HEK293T (cell line): ENCODE measurements at regions not wholly inside any gene's neighbourhood (a gene's known extent, or its start where the extent isn't known, plus 50 kb on each side); places are given as distances from the start of the nearest gene placed in this dataset.

Experiments
- CTCF ChIA-PET: fragments of 350-600 bp; formaldehyde crosslinking; extraction: SDS; loops from one replicate; lab custom pipeline; 2021; ENCODE audit warnings: antibody characterized with exemption, inconsistent platforms; lab: Yijun Ruan, JAX
- POLR2A ChIA-PET: fragments of 350-600 bp; formaldehyde crosslinking; extraction: SDS; loops from one replicate; lab custom pipeline; 2020; ENCODE audit warnings: antibody characterized with exemption, inconsistent platforms; lab: Yijun Ruan, JAX
- DNase-seq: peaks from one replicate; pipeline ENCODE4 v3.0.0; 2012; ENCODE audit warnings: mixed read lengths; ENCODE audit errors: extremely low spot score
- ARNT ChIP-seq: fragments of 450-650 bp; IDR thresholded peaks from 2 replicates; pipeline ENCODE4 v1.6.1; 2017; ENCODE audit warnings: mild to moderate bottlenecking
- BHLHE40 ChIP-seq: fragments of 450-650 bp; IDR thresholded peaks from 2 replicates; pipeline ENCODE4 v1.6.1; 2016; ENCODE audit warnings: mild to moderate bottlenecking, moderate library complexity, borderline replicate concordance
- CTBP1 ChIP-seq: fragments of 450-650 bp; IDR thresholded peaks from 2 replicates; pipeline ENCODE4 v1.6.1; 2016; ENCODE audit warnings: borderline replicate concordance
- ELF4 ChIP-seq: fragments of 450-650 bp; IDR thresholded peaks from 2 replicates; pipeline ENCODE4 v1.6.1; 2017; ENCODE audit warnings: antibody characterized with exemption
- FOXA1 ChIP-seq: fragments of 450-650 bp; IDR thresholded peaks from 2 replicates; pipeline ENCODE4 v1.6.1; 2016; ENCODE audit warnings: mild to moderate bottlenecking
- FOXK2 ChIP-seq: fragments of 450-650 bp; IDR thresholded peaks from 2 replicates; pipeline ENCODE4 v1.6.1; 2016; ENCODE audit warnings: mild to moderate bottlenecking
- FOXM1 ChIP-seq: fragments of 450-650 bp; IDR thresholded peaks from 2 replicates; pipeline ENCODE4 v1.6.1; 2017; ENCODE audit warnings: mild to moderate bottlenecking, borderline replicate concordance
- HDGF ChIP-seq: fragments of 450-650 bp; IDR thresholded peaks from 2 replicates; pipeline ENCODE4 v1.6.1; 2017; ENCODE audit warnings: antibody characterized with exemption, borderline replicate concordance
- L3MBTL2 ChIP-seq: fragments of 450-650 bp; conservative IDR thresholded peaks from 2 replicates; pipeline ENCODE4 v1.6.1; 2016; ENCODE audit warnings: mild to moderate bottlenecking
- LEF1 ChIP-seq: fragments of 450-650 bp; IDR thresholded peaks from 2 replicates; pipeline ENCODE4 v1.6.1; 2017; ENCODE audit warnings: mild to moderate bottlenecking, borderline replicate concordance
- NFRKB ChIP-seq: fragments of 450-650 bp; IDR thresholded peaks from 2 replicates; pipeline ENCODE4 v1.6.1; 2016; ENCODE audit warnings: mild to moderate bottlenecking, moderate library complexity
- SP1 ChIP-seq: fragments of 450-650 bp; IDR thresholded peaks from 2 replicates; pipeline ENCODE4 v1.6.1; 2017
- SUZ12 ChIP-seq: fragments of 450-650 bp; IDR thresholded peaks from 2 replicates; pipeline ENCODE4 v1.6.1; 2016; ENCODE audit warnings: mild to moderate bottlenecking
- TARDBP ChIP-seq: fragments of 450-650 bp; IDR thresholded peaks from 2 replicates; pipeline ENCODE4 v1.6.1; 2016
- ZNF384 ChIP-seq: fragments of 450-650 bp; IDR thresholded peaks from 2 replicates; pipeline ENCODE4 v1.6.1; 2016
- TF ChIP-seq, protein P1 (sequence below): fragments of 450-650 bp; IDR thresholded peaks from 2 replicates; pipeline ENCODE4 v1.6.1; 2016

DNA sequence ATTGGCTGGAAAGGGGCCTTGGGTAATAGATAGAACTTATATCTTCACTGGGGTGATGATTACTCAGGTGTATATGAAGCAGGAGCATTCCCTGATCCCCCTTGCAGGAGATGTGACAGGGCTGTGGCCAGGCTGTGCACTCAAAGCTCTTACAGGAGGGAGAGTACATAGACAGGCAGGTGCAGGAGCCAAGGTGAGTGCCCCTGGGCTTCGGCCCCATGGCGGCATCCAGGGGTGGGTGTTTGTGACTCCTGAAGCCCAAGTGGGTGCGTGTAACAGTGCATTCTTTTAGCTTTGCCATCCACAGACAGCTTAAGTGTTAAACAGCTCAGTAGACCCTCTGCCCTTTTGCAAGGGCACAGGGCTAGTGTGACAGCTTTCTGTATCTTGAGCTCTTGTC lies 236.6 kb upstream of the GPR149 start:
- ChIA-PET CTCF (no interaction called here), POLR2A (no interaction called here)
- TF ChIP-seq SP1, result no peak
- no peak for TF ChIP-seq ARNT
- no peak for TF ChIP-seq FOXA1
- no peak for TF ChIP-seq BHLHE40
- no peak for TF ChIP-seq NFRKB
- no peak for TF ChIP-seq SUZ12
- no peak for TF ChIP-seq TARDBP
- no peak for TF ChIP-seq LEF1
- no peak for TF ChIP-seq HDGF
- TF ChIP-seq ELF4, result no peak
- no peak for TF ChIP-seq CTBP1
- no peak for TF ChIP-seq FOXM1
- TF ChIP-seq FOXK2, result no peak
- TF ChIP-seq, protein P1, sequence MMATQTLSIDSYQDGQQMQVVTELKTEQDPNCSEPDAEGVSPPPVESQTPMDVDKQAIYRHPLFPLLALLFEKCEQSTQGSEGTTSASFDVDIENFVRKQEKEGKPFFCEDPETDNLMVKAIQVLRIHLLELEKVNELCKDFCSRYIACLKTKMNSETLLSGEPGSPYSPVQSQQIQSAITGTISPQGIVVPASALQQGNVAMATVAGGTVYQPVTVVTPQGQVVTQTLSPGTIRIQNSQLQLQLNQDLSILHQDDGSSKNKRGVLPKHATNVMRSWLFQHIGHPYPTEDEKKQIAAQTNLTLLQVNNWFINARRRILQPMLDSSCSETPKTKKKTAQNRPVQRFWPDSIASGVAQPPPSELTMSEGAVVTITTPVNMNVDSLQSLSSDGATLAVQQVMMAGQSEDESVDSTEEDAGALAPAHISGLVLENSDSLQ, result no peak
- no peak for TF ChIP-seq L3MBTL2
- TF ChIP-seq ZNF384, result no peak
- no peak for DNase-seq

DNA sequence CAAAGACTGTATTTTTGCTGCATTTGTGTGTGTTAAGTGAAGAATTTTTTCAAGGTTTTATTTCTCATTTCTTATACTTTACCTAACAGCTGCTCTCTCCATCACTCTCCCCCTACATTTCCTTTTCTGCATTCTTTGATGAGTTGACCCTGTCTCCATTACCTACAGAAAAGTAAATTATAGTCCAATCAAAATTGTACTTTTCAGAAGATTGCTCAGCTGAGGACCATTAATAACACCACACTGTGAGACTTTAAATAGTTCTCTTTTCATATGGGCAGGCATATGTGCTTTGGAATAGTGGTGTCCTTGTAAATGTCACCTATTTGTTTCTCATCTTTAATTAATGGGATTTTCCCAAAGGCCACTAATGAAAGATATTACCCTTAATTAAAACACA lies 234.7 kb upstream of the GPR149 start:
- DNase-seq, result no peak
- TF ChIP-seq TARDBP, result no peak
- no peak for TF ChIP-seq CTBP1
- TF ChIP-seq SUZ12, result no peak
- ChIA-PET POLR2A (no interaction called here), CTCF (no interaction called here)

DNA sequence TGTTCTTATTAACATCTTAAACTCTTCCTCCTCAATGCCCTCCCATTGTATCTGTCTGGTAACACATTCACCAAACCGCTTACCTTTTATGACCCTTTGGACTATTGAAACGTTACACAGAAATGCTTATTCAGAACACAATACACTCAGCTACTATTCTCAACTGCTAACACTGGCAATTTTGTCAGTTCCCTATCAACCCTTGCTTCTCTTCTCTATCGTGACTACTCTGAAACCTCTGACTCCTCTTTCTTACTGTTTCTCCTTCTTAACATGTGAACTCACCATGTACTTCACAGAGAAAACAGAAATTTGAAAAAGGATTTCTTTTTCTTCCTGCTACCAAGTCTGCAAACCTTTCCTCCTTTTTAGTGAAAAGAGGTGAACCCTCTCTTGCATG lies 232.9 kb upstream of the GPR149 start:
- CTCF ChIA-PET, result no interaction called here
- TF ChIP-seq CTBP1, result no peak
- TF ChIP-seq, protein P1, result no peak
- no peak for TF ChIP-seq NFRKB
- TF ChIP-seq LEF1, result no peak
- no peak for TF ChIP-seq ZNF384
- TF ChIP-seq HDGF, result no peak
- TF ChIP-seq FOXK2, result no peak
- TF ChIP-seq L3MBTL2, result no peak
- no peak for TF ChIP-seq BHLHE40
- POLR2A ChIA-PET, result no interaction called here
- DNase-seq, result no peak

DNA sequence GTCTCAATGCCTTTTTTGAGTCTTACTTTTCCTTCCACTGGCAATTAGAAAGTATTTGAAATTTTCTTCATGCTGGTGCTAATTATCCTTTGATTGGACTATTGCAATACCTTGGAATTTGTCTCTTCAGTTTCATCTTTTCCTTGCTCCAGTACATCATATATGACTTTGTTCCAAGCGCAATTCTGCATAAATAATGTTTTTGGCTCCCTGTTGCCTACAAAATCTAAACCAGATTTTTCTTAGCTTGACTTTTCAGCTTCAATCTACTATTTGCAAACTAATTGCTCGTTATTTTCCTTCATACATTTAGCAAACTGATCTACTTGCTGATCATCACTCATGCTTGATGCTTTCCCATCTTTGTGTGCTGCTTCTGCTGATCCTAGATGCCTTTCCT lies 230.8 kb upstream of the GPR149 start:
- DNase-seq, result no peak
- POLR2A ChIA-PET, result no interaction called here
- TF ChIP-seq ZNF384 (no peak), LEF1 (no peak), L3MBTL2 (no peak), ELF4 (no peak), CTBP1 (no peak)
- TF ChIP-seq, protein P1, result no peak
- CTCF ChIA-PET, result no interaction called here

DNA sequence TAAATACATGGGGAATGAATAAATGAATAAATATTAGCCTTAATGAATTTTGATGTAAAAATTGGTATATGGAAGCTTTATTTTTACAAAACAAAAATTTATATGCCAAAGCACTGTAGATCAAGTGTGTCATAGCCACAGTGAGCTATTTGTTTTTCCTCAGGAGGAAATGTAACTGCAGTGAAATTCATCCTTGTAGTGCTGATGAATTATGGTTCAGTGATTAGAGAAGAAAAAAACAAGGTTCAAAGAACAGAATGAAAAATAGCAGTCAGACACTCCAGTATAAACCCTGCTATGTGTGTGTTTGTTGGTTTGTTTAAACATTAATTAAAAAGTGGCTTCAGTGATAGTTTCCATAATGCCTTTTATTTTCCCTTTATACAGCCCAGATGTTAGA lies 228.0 kb upstream of the GPR149 start:
- no peak for DNase-seq
- no peak for TF ChIP-seq ZNF384
- TF ChIP-seq NFRKB, result no peak
- TF ChIP-seq L3MBTL2, result no peak
- no peak for TF ChIP-seq FOXM1
- no peak for TF ChIP-seq FOXK2
- TF ChIP-seq HDGF, result no peak
- no peak for TF ChIP-seq BHLHE40
- TF ChIP-seq SP1, result no peak
- no peak for TF ChIP-seq ARNT
- no peak for TF ChIP-seq TARDBP
- TF ChIP-seq FOXA1, result no peak
- TF ChIP-seq ELF4, result no peak
- TF ChIP-seq LEF1, result no peak
- TF ChIP-seq SUZ12, result no peak
- TF ChIP-seq, protein P1, result no peak
- CTCF ChIA-PET, result no interaction called here
- POLR2A ChIA-PET, result no interaction called here

DNA sequence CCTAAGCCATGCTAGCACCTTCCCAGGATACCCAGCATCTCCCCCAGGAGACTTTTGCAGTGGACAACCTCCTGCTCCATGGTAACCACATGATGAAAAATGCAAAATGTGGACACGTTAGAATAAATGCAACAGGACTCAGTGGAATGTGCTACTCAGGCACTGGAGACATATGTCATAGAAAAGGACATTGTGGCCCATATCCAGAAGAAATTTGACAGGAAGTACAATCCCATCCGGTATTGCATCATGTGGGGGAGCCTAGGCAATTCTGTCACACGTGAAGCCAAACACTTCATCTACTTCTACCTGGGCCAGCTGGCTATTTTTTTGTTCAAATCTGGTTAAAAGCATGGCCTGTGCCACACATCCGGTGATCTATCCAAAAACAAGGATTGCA lies 227.2 kb upstream of the GPR149 start:
- no peak for TF ChIP-seq TARDBP
- ChIA-PET POLR2A (no interaction called here), CTCF (no interaction called here)
- DNase-seq, result no peak

DNA sequence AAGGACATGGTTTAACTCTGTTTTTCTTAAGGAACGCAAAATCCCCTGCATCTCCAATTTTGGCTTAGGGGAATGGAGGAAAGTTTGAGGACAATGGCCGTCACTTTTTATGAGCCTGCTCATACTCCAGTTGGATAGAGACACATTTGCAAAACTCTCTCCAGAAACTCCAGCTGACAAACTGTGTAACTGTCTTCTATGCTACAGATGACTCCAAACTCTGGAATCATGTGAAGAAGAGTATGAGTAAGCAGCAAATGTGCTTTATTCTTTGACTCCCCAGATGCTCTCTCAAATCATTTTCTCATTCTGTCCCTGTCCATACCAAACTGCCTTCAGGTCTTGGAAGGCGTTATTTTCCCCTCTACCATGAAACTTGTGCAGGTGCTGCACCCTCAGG lies 226.5 kb upstream of the GPR149 start:
- no peak for DNase-seq
- no peak for TF ChIP-seq FOXM1
- no peak for TF ChIP-seq HDGF
- TF ChIP-seq FOXK2, result no peak
- no peak for TF ChIP-seq ELF4
- TF ChIP-seq SP1, result no peak
- no peak for TF ChIP-seq NFRKB
- no peak for TF ChIP-seq SUZ12
- TF ChIP-seq FOXA1, result no peak
- TF ChIP-seq ARNT, result no peak
- TF ChIP-seq, protein P1, result no peak
- TF ChIP-seq TARDBP, result no peak
- no peak for TF ChIP-seq ZNF384
- TF ChIP-seq LEF1, result no peak
- TF ChIP-seq CTBP1, result no peak
- TF ChIP-seq L3MBTL2, result no peak
- TF ChIP-seq BHLHE40, result no peak
- POLR2A ChIA-PET, result no interaction called here
- CTCF ChIA-PET, result no interaction called here
